Right ventricle myocardium superior (tissue), 1 donor: ENCODE measurements at regions not wholly inside any gene's neighbourhood (a gene's known extent, or its start where the extent isn't known, plus 50 kb on each side); places are given as distances from the start of the nearest gene placed in this dataset.
"Not testable (repeated sequence)": the region's sequence is repeated elsewhere in the genome, so short reads cannot be mapped to it uniquely, and the experiment has no call there.

ENCODE experiments used
- ATAC-seq: fragments of 200-7000 bp; cut with Tn5 transposase; one replicate; pipeline ENCODE4 v1.9.1; 2020; ENCODE audit warnings: mild to moderate bottlenecking; ENCODE audit not compliant: poor library complexity
- DNase-seq: peaks from one replicate; pipeline ENCODE4 v3.0.0-alpha.2; 2020
- intact Hi-C: fragments of 100-400 bp; cut with DNase I; formaldehyde crosslinking; loops from one replicate; pipeline ENCODE4 v1.11.2; 2022
- donor health status: DM: no; HTN: yes; CAD: no; lungs with severe emphysema.

- intact Hi-C loops: no loop called here
- no peak for ATAC-seq
- no peak for DNase-seq
Observed at GRCh38 chr6:144785056-144785455, 499.9 kb downstream of the UTRN start.

- intact Hi-C loops: no loop called here
- no peak for DNase-seq
- no peak for ATAC-seq
Observed at GRCh38 chr6:144786825-144787224, 501.7 kb downstream of the UTRN start.

- intact Hi-C loops: no loop called here
- ATAC-seq (no peak), DNase-seq (no peak)
Observed at GRCh38 chr6:144793744-144794143, 508.6 kb downstream of the UTRN start.

GRCh38 chr6:144795022-144795421 is 509.9 kb downstream of the UTRN start:
- ATAC-seq, DNase-seq, intact Hi-C loops: not testable (repeated sequence)

- no peak for ATAC-seq
- DNase-seq: no peak
- intact Hi-C loops: no loop called here
Observed at GRCh38 chr6:144796070-144796469, 510.9 kb downstream of the UTRN start.

- intact Hi-C loops: no loop called here
- DNase-seq (no peak), ATAC-seq (no peak)
Observed at GRCh38 chr6:144797881-144798589, 512.9 kb downstream of the UTRN start.

GRCh38 chr6:144804246-144804790 is 519.2 kb downstream of the UTRN start:
- intact Hi-C loops: no loop called here
- ATAC-seq: no peak
- DNase-seq: no peak

GRCh38 chr6:144805049-144805448 is 519.9 kb downstream of the UTRN start:
- intact Hi-C loops: no loop called here
- no peak for DNase-seq
- ATAC-seq: no peak

GRCh38 chr6:144806222-144806621 is 521.1 kb downstream of the UTRN start:
- ATAC-seq: no peak
- DNase-seq: no peak
- intact Hi-C loops: no loop called here

- no peak for ATAC-seq
- no peak for DNase-seq
- intact Hi-C loops: no loop called here
Observed at GRCh38 chr6:144809120-144809519, 524.0 kb downstream of the UTRN start.

GRCh38 chr6:144809969-144810368 is 524.8 kb downstream of the UTRN start:
- intact Hi-C loops: no loop called here
- ATAC-seq: no peak
- DNase-seq: no peak

GRCh38 chr6:144811140-144811539 is 526.0 kb downstream of the UTRN start:
- ATAC-seq (no peak), DNase-seq (no peak)
- intact Hi-C loops: no loop called here

- no peak for DNase-seq
- intact Hi-C loops: no loop called here
Observed at GRCh38 chr6:144816936-144817335, 531.8 kb downstream of the UTRN start.

GRCh38 chr6:144820270-144820669 is 535.1 kb downstream of the UTRN start:
- intact Hi-C loops: no loop called here
- ATAC-seq (no peak), DNase-seq (no peak)

More at GRCh38 chr6:144816936-144817335, 531.8 kb downstream of the UTRN start:
- ATAC-seq: no peak

- intact Hi-C loops: no loop called here
- no peak for ATAC-seq
- DNase-seq: no peak
Observed at GRCh38 chr6:144823131-144823530, 538.0 kb downstream of the UTRN start.

- ATAC-seq: no peak
- DNase-seq: no peak
- intact Hi-C loops: no loop called here
Observed at GRCh38 chr6:144824018-144824417, 538.9 kb downstream of the UTRN start.

- DNase-seq (no peak), ATAC-seq (no peak)
- intact Hi-C loops: loop anchor here (10.0 kb wide), 1 partner anchor 250 kb away; no protein-coding TSS in a partner anchor
Observed at GRCh38 chr6:144834426-144835038, 549.4 kb downstream of the UTRN start.

- DNase-seq (no peak), ATAC-seq (no peak)
- intact Hi-C loops: loop anchor here (10.0 kb wide), 1 partner anchor 251 kb away; no protein-coding TSS in a partner anchor
Observed at GRCh38 chr6:144835322-144835973, 550.3 kb downstream of the UTRN start.

- intact Hi-C loops: no loop called here
- DNase-seq: no peak
- ATAC-seq: no peak
Observed at GRCh38 chr6:144840619-144841018, 555.5 kb downstream of the UTRN start.

- DNase-seq (no peak), ATAC-seq (no peak)
- intact Hi-C loops: no loop called here
Observed at GRCh38 chr6:144843701-144844100, 558.6 kb downstream of the UTRN start.
